ENCODE measurements at regions not wholly inside any gene's neighbourhood (a gene's known extent, or its start where the extent isn't known, plus 50 kb on each side); places are given as distances from the start of the nearest gene placed in this dataset.

DNA sequence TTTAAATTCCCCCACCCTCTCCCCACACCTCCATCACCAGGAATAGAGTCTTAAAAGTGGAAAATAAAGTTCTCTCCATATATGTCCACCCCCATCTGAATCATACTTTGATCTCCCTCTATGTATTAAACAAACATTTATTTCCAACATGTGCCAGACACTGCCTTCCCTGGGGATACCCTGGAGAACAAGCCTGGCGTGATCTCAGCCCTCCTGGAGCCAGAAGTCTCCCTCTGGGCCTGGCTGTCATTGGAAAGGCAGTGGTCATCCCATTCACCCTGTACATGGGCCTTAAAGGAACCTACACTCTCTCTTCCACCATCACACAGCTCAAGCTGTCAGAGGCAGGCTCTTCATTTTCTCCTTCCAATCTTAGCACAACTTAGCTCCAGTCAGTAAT is 143.6 kb downstream of the EMP1 start:
- Histone ChIP-seq H3K27me3 (replicated peaks; ENCODE audit: control insufficient read depth, insufficient read depth, low read length) (peaks cover 2% of the 10 kb centered on the region; the same call in 1 of the 2 replicates), H3K36me3 (ENCODE audit: control insufficient read depth, insufficient read depth, low read length) (no peaks in the 10 kb centered on the region), H3K4me3 (replicated peaks; ENCODE audit: low read depth, low read length) (no peak overlapping the region)
- TF ChIP-seq, protein P1, sequence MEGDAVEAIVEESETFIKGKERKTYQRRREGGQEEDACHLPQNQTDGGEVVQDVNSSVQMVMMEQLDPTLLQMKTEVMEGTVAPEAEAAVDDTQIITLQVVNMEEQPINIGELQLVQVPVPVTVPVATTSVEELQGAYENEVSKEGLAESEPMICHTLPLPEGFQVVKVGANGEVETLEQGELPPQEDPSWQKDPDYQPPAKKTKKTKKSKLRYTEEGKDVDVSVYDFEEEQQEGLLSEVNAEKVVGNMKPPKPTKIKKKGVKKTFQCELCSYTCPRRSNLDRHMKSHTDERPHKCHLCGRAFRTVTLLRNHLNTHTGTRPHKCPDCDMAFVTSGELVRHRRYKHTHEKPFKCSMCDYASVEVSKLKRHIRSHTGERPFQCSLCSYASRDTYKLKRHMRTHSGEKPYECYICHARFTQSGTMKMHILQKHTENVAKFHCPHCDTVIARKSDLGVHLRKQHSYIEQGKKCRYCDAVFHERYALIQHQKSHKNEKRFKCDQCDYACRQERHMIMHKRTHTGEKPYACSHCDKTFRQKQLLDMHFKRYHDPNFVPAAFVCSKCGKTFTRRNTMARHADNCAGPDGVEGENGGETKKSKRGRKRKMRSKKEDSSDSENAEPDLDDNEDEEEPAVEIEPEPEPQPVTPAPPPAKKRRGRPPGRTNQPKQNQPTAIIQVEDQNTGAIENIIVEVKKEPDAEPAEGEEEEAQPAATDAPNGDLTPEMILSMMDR (IDR thresholded peaks at IDR 0.05; ENCODE audit: insufficient read depth, low read length, poor library complexity, severe bottlenecking): no peak
- no peak for DNase-seq (ENCODE audit: extremely low read depth, insufficient read length)

DNA sequence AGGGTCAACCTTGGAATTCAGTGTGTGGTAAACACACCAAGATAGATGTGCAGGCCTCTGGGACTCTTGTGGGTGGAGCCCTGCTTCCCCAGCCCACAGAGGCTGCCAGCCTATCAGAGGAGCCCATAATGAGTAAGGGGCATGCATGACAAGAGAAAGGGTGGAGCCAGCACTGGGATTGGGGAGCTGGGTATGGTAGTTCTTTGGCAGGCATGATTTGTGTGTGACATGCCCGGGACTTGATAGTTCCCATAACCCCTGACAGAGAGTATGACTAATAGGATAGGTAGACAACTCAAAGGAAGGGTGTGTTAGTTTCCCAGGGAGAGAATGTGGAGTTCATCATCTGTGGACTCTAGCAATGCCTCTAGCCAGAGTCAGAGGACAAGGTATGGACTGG is 143.0 kb downstream of the EMP1 start:
- TF ChIP-seq, protein P1 (IDR thresholded peaks at IDR 0.05; ENCODE audit: insufficient read depth, low read length, poor library complexity, severe bottlenecking): no peak

DNA sequence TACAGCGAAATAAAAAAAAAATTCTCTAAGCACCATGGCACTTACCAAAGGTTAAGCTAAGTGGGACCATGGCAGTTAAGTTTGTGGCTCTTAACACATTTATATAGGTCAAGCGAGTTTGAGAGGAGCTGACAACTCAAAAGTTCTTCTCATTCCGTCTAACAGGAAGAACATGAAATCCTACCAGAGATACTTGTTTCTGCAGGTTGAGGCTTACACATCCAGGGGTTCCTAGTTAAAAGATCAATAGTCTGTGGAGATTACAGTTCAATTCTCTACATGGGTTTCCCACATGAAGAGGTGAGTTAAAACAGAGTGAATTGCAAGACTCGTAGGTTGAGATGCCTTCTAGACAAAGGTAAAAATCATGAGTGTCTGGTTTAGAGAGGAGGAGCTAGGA is 142.6 kb downstream of the EMP1 start:
- Histone ChIP-seq H3K27me3 (replicated peaks; ENCODE audit: control insufficient read depth, insufficient read depth, low read length) (peaks cover 2% of the 10 kb centered on the region; the same call in 1 of the 2 replicates), H3K4me3 (replicated peaks; ENCODE audit: low read depth, low read length) (no peak overlapping the region), H3K36me3 (ENCODE audit: control insufficient read depth, insufficient read depth, low read length) (no peaks in the 10 kb centered on the region)
- no peak for DNase-seq (ENCODE audit: extremely low read depth, insufficient read length)
- TF ChIP-seq, protein P1 (IDR thresholded peaks at IDR 0.05; ENCODE audit: insufficient read depth, low read length, poor library complexity, severe bottlenecking): no peak

More for the DNA sequence above, 143.0 kb downstream of the EMP1 start:
- DNase-seq (ENCODE audit: extremely low read depth, insufficient read length): no peak
- H3K4me3 ChIP-seq (replicated peaks; ENCODE audit: low read depth, low read length): no peak overlapping the region
- no peaks in the 10 kb centered on the region for H3K36me3 ChIP-seq (ENCODE audit: control insufficient read depth, insufficient read depth, low read length)
- H3K27me3 ChIP-seq (replicated peaks; ENCODE audit: control insufficient read depth, insufficient read depth, low read length): peaks cover 2% of the 10 kb centered on the region; the same call in 1 of the 2 replicates

DNA sequence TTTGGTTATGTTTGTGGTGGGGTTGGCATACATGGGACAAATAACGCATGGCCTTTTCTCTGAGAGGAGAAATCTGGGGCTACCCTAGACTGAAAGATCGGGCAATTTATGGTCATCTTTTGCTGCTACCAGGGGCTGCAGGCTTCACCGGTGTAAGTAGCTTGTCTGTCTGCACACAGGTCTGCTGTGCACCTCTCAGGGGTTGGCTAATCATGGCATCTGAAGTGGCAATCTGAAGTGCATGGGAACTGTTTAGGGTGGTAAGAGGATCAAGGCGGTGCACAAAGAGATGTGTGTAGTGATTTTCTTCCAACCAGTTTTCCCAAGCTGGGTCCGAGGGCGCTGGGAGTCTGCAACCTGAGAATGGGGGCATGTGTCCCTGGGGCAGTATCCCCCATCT is 141.3 kb downstream of the EMP1 start:
- Histone ChIP-seq H3K27me3 (replicated peaks; ENCODE audit: control insufficient read depth, insufficient read depth, low read length) (peaks cover 2% of the 10 kb centered on the region; the same call in 1 of the 2 replicates), H3K36me3 (ENCODE audit: control insufficient read depth, insufficient read depth, low read length) (no peaks in the 10 kb centered on the region), H3K4me3 (replicated peaks; ENCODE audit: low read depth, low read length) (no peak overlapping the region)
- DNase-seq (ENCODE audit: extremely low read depth, insufficient read length): no peak
- TF ChIP-seq, protein P1 (IDR thresholded peaks at IDR 0.05; ENCODE audit: insufficient read depth, low read length, poor library complexity, severe bottlenecking): no peak

DNA sequence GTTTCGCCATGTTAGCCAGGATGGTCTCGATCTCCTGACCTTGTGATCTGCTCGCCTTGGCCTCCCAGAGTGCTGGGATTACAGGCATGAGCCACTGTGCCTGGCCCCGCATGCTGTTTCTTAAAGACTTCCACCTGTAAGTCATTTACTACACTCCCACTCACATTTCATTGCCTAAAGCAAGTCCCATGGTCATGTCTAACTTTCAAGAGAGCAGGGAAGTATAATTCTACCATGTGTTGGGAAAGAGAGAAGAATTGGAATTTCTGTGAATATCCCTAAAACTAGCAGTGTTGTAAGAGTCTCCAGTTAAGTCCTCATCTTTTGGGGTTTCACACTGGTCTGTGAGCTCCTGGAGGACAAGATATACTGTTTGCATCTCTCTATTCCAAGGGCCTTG is 139.7 kb downstream of the EMP1 start:
- no peak overlapping the region for H3K4me3 ChIP-seq (replicated peaks; ENCODE audit: low read depth, low read length)
- no peaks in the 10 kb centered on the region for H3K36me3 ChIP-seq (ENCODE audit: control insufficient read depth, insufficient read depth, low read length)
- TF ChIP-seq, protein P1 (IDR thresholded peaks at IDR 0.05; ENCODE audit: insufficient read depth, low read length, poor library complexity, severe bottlenecking): no peak
- peaks cover 2% of the 10 kb centered on the region; the same call in 1 of the 2 replicates for H3K27me3 ChIP-seq (replicated peaks; ENCODE audit: control insufficient read depth, insufficient read depth, low read length)
- DNase-seq (ENCODE audit: extremely low read depth, insufficient read length): no peak

DNA sequence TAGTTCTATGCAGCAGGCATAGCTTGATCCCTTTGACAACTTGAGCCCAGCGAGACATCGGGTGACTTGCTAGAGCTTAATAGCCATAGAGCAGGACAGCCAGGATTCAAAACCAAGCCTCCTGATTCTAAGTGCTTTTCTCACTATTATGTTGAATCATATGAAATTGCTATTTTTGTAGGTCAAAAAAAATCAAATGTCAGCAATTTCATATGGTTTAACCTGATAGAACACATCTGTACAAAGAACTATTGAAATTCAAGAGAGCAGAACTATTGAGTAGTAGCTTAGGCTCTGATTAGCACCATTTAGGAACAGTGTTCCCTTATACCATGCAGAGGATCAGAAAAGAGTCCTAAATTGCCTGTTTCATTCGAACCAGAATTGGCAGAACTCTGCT is 132.0 kb downstream of the EMP1 start:
- TF ChIP-seq, protein P1 (IDR thresholded peaks at IDR 0.05; ENCODE audit: insufficient read depth, low read length, poor library complexity, severe bottlenecking): no peak
- H3K36me3 ChIP-seq (ENCODE audit: control insufficient read depth, insufficient read depth, low read length): no peaks in the 10 kb centered on the region
- no peaks in the 10 kb centered on the region; the same call in 1 of the 2 replicates for H3K27me3 ChIP-seq (replicated peaks; ENCODE audit: control insufficient read depth, insufficient read depth, low read length)
- DNase-seq (ENCODE audit: extremely low read depth, insufficient read length): no peak
- no peak overlapping the region for H3K4me3 ChIP-seq (replicated peaks; ENCODE audit: low read depth, low read length)

Measured in GM06990 (cell line).